Keratinocyte (primary cell): ENCODE measurements at regions not wholly inside any gene's neighbourhood (a gene's known extent, or its start where the extent isn't known, plus 50 kb on each side); places are given as distances from the start of the nearest gene placed in this dataset.

Source experiments
- DNase-seq: peaks from one replicate; pipeline ENCODE4 v3.0.0-alpha.2; 2011; ENCODE audit warnings: low read depth, missing footprints, low spot score
- FAIRE-seq: peaks from 2 replicates; lab custom pipeline; 2011; peaks lifted over from hg19 to GRCh38; lab: Jason Lieb, UNC
- H2AFZ ChIP-seq: 2 replicates; pipeline ENCODE4 v1.6.0; 2012; ENCODE audit warnings: low read length, control low read depth, inconsistent platforms; ENCODE audit not compliant: control insufficient read depth
- H3K27ac ChIP-seq: 2 replicates; pipeline ENCODE4 v1.5.1; 2011; ENCODE audit warnings: low read length; ENCODE audit not compliant: control insufficient read depth, insufficient read depth
- H3K27me3 ChIP-seq: 3 replicates; pipeline ENCODE4 v1.6.0; 2011; ENCODE audit warnings: low read length; ENCODE audit not compliant: control insufficient read depth, insufficient read depth; ENCODE audit errors: extremely low read depth
- H3K36me3 ChIP-seq, 2 experiments: 2 replicates in 1 of 2; 3 replicates in 1 of 2; pipeline ENCODE4 v1.5.1; 2011; ENCODE audit warnings: low read length in 2 of 2, mild to moderate bottlenecking in 1 of 2; ENCODE audit not compliant: control insufficient read depth in 2 of 2, insufficient read depth in 2 of 2; ENCODE audit errors: extremely low read depth in 1 of 2
- H3K4me1 ChIP-seq: 3 replicates; pipeline ENCODE4 v1.5.1; 2011; ENCODE audit warnings: low read length; ENCODE audit not compliant: control insufficient read depth, insufficient read depth; ENCODE audit errors: extremely low read depth
- H3K4me2 ChIP-seq: 3 replicates; pipeline ENCODE4 v1.6.0; 2011; ENCODE audit warnings: low read depth, low read length; ENCODE audit not compliant: control insufficient read depth, insufficient read depth; ENCODE audit errors: extremely low read depth
- H3K4me3 ChIP-seq, 3 experiments: fragments of 200-600 bp in 1 of 3; sonication (generic) in 1 of 3; 2 replicates in 2 of 3; 3 replicates in 1 of 3; pipeline ENCODE4 v1.5.1; 2011 to 2016; ENCODE audit warnings: low read length in 3 of 3, mild to moderate bottlenecking in 3 of 3, control low read depth in 2 of 3, inconsistent platforms in 1 of 3, low read depth in 1 of 3, mixed read lengths in 1 of 3, mixed run types in 1 of 3, moderate library complexity in 1 of 3; ENCODE audit not compliant: control insufficient read depth in 2 of 3, insufficient read depth in 2 of 3; ENCODE audit errors: extremely low read depth in 1 of 3
- H3K79me2 ChIP-seq: 2 replicates; pipeline ENCODE4 v1.6.0; 2012; ENCODE audit warnings: low read length; ENCODE audit not compliant: control insufficient read depth, insufficient read depth
- H3K9ac ChIP-seq: 3 replicates; pipeline ENCODE4 v1.6.0; 2011; ENCODE audit warnings: low read length; ENCODE audit not compliant: control insufficient read depth, insufficient read depth; ENCODE audit errors: extremely low read depth
- H3K9me1 ChIP-seq: 3 replicates; pipeline ENCODE4 v1.6.0; 2011; ENCODE audit warnings: low read length; ENCODE audit not compliant: control insufficient read depth, insufficient read depth; ENCODE audit errors: extremely low read depth
- H3K9me3 ChIP-seq: 2 replicates; pipeline ENCODE4 v1.5.1; 2012; ENCODE audit warnings: low read depth, low read length; ENCODE audit not compliant: control insufficient read depth
- H4K20me1 ChIP-seq: 3 replicates; pipeline ENCODE4 v1.6.0; 2011; ENCODE audit warnings: low read length; ENCODE audit not compliant: control insufficient read depth, insufficient read depth; ENCODE audit errors: extremely low read depth
- EZH2 ChIP-seq: IDR thresholded peaks from one replicate; pipeline ENCODE4 v1.6.1; 2012; ENCODE audit warnings: inconsistent platforms, mild to moderate bottlenecking, low read length, moderate library complexity
- dilution Hi-C: fragments of 300-500 bp; cut with MboI; formaldehyde crosslinking; loops from one replicate; pipeline ENCODE4 v1.7.0; 2020; ENCODE audit warnings: low sequenced_read_pairs; ENCODE audit not compliant: extremely low pct_ligation_motif_present
- TF ChIP-seq, protein P1 (sequence below), 3 experiments: IDR thresholded peaks in 1 of 3; conservative IDR thresholded peaks in 1 of 3; optimal IDR thresholded peaks in 1 of 3; 2 replicates in 2 of 3; 3 replicates in 1 of 3; pipeline versions ENCODE3 to v1.5.1; 2011; ENCODE audit warnings: low read length in 3 of 3, mild to moderate bottlenecking in 3 of 3, moderate library complexity in 2 of 3, control low read depth in 1 of 3, inconsistent platforms in 1 of 3; ENCODE audit not compliant: insufficient read depth in 2 of 3; ENCODE audit errors: extremely low read depth in 1 of 3

DNA sequence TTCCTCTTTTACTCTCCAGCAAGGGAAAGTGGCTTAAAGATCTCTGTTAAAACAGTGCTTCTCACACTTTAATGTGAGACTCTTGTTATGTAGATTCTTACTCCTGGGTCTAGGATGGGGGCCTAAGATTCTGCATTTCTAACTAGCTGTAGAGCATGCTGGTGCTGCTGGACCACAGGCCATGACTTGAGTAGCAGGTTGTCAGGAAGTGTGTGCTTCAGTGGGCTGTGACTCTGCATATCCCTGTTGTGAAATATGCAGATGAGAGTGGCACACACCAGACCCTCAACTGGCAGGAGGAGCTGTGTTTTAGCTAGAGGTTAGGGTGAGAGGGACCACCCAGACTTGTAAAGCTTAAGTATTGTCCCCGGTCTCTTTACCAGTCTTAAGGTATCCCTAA is 191.1 kb upstream of the DMRT1 start:
- peaks cover 21% of the 10 kb centered on the region for H3K4me1 ChIP-seq
- peak overlapping the region; percentile 34 for H3K9ac ChIP-seq
- peak; percentile 78 for FAIRE-seq
- no peaks in the 10 kb centered on the region for H3K9me1 ChIP-seq
- H2AFZ ChIP-seq: no peak overlapping the region
- no peak for DNase-seq
- no peaks in the 10 kb centered on the region for H3K27me3 ChIP-seq
- H3K79me2 ChIP-seq: no peaks in the 10 kb centered on the region
- peak overlapping the region in 2 of 3 experiments; percentile 48 to 59 for H3K4me3 ChIP-seq
- peak overlapping the region; percentile 88 for H3K4me2 ChIP-seq
- H4K20me1 ChIP-seq: no peaks in the 10 kb centered on the region
- no peak for TF ChIP-seq EZH2
- TF ChIP-seq, protein P1, sequence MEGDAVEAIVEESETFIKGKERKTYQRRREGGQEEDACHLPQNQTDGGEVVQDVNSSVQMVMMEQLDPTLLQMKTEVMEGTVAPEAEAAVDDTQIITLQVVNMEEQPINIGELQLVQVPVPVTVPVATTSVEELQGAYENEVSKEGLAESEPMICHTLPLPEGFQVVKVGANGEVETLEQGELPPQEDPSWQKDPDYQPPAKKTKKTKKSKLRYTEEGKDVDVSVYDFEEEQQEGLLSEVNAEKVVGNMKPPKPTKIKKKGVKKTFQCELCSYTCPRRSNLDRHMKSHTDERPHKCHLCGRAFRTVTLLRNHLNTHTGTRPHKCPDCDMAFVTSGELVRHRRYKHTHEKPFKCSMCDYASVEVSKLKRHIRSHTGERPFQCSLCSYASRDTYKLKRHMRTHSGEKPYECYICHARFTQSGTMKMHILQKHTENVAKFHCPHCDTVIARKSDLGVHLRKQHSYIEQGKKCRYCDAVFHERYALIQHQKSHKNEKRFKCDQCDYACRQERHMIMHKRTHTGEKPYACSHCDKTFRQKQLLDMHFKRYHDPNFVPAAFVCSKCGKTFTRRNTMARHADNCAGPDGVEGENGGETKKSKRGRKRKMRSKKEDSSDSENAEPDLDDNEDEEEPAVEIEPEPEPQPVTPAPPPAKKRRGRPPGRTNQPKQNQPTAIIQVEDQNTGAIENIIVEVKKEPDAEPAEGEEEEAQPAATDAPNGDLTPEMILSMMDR (optimal IDR thresholded peaks at IDR 0.05 in 1 of 3, IDR thresholded peaks at IDR 0.05 in 1 of 3, conservative IDR thresholded peaks at IDR 0.05 in 1 of 3; ENCODE audit: extremely low read depth in 1 of 3, insufficient read depth in 2 of 3, low read length in 3 of 3): no peak
- dilution Hi-C loops: no loop called here
- peak overlapping the region; percentile 7 for H3K27ac ChIP-seq
- H3K36me3 ChIP-seq: no peaks in the 10 kb centered on the region
- H3K9me3 ChIP-seq: no peaks in the 10 kb centered on the region

DNA sequence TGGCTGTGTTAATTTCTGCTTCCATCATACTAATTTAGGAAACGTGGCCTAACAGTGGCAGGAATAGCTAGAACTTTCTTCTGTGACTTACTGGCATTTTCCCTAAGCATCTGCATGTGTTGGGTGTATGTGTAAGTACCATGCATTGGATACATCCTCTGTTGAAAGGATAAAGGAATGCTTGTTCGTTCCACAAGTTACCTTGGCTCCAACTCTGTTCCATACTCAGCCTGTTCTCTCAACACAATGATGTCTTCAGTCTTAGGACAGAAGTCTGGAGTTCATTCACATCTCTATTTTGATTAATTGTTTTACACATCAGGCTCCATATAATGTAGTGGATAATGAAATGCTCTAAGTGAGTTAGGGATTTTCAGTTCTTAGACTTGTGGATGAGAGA is 190.1 kb upstream of the DMRT1 start:
- dilution Hi-C loops: no loop called here
- no peaks in the 10 kb centered on the region for H3K36me3 ChIP-seq
- FAIRE-seq (no peak), DNase-seq (no peak)
- H3K27ac ChIP-seq: no peak overlapping the region
- no peak overlapping the region for H3K9ac ChIP-seq
- no peaks in the 10 kb centered on the region for H3K27me3 ChIP-seq
- H4K20me1 ChIP-seq: no peaks in the 10 kb centered on the region
- peaks cover 31% of the 10 kb centered on the region for H3K4me1 ChIP-seq
- H3K4me3 ChIP-seq: no peak overlapping the region
- H3K9me1 ChIP-seq: no peaks in the 10 kb centered on the region
- no peak overlapping the region for H2AFZ ChIP-seq
- H3K4me2 ChIP-seq: no peak overlapping the region
- no peak for TF ChIP-seq EZH2
- TF ChIP-seq, protein P1 (optimal IDR thresholded peaks at IDR 0.05 in 1 of 3, IDR thresholded peaks at IDR 0.05 in 1 of 3, conservative IDR thresholded peaks at IDR 0.05 in 1 of 3; ENCODE audit: extremely low read depth in 1 of 3, insufficient read depth in 2 of 3, low read length in 3 of 3): no peak
- H3K9me3 ChIP-seq: no peaks in the 10 kb centered on the region
- H3K79me2 ChIP-seq: no peaks in the 10 kb centered on the region
